ENCODE measurements at regions not wholly inside any gene's neighbourhood (a gene's known extent, or its start where the extent isn't known, plus 50 kb on each side); places are given as distances from the start of the nearest gene placed in this dataset.

DNA sequence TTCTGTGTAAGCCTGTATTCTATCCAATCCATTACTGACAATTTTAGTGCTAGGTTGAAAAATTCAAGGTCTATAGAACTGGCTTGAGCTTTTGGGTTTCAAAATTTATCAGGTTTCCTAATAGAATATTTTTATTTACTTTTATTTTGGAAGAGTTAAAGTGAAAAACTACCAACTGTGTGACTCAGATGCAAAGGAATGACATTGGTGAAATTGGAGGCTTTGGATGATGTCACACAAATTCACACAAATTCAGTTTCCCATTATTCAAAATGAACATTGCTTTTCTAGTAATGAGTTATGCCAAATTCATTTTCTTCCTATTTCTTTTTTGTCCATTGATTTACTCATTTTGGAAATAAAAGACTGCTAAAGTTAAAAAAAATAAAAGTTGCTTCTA lies 186.9 kb downstream of the ALX1 start:
- TF ChIP-seq NRF1 (conservative IDR thresholded peaks at IDR 0.05 in 1 of 2, IDR thresholded peaks at IDR 0.05 in 1 of 2), result no peak
- TF ChIP-seq, protein P1, sequence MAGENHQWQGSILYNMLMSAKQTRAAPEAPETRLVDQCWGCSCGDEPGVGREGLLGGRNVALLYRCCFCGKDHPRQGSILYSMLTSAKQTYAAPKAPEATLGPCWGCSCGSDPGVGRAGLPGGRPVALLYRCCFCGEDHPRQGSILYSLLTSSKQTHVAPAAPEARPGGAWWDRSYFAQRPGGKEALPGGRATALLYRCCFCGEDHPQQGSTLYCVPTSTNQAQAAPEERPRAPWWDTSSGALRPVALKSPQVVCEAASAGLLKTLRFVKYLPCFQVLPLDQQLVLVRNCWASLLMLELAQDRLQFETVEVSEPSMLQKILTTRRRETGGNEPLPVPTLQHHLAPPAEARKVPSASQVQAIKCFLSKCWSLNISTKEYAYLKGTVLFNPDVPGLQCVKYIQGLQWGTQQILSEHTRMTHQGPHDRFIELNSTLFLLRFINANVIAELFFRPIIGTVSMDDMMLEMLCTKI (IDR thresholded peaks at IDR 0.05; ENCODE audit: partially characterized antibody), result no peak
- TF ChIP-seq HDAC8 (tag; IDR thresholded peaks at IDR 0.05), result no peak
- TF ChIP-seq ETV1 (tag; conservative IDR thresholded peaks at IDR 0.05; ENCODE audit: low read depth), result no peak
- TF ChIP-seq MTA3 (IDR thresholded peaks at IDR 0.05; ENCODE audit: borderline replicate concordance), result no peak
- no peak for TF ChIP-seq RAD21 (CRISPR knock-in tag; conservative IDR thresholded peaks at IDR 0.05 in 1 of 2, IDR thresholded peaks at IDR 0.05 in 1 of 2)
- TF ChIP-seq, protein P2, sequence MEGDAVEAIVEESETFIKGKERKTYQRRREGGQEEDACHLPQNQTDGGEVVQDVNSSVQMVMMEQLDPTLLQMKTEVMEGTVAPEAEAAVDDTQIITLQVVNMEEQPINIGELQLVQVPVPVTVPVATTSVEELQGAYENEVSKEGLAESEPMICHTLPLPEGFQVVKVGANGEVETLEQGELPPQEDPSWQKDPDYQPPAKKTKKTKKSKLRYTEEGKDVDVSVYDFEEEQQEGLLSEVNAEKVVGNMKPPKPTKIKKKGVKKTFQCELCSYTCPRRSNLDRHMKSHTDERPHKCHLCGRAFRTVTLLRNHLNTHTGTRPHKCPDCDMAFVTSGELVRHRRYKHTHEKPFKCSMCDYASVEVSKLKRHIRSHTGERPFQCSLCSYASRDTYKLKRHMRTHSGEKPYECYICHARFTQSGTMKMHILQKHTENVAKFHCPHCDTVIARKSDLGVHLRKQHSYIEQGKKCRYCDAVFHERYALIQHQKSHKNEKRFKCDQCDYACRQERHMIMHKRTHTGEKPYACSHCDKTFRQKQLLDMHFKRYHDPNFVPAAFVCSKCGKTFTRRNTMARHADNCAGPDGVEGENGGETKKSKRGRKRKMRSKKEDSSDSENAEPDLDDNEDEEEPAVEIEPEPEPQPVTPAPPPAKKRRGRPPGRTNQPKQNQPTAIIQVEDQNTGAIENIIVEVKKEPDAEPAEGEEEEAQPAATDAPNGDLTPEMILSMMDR (IDR thresholded peaks at IDR 0.05 in 2 of 3, conservative IDR thresholded peaks at IDR 0.05 in 1 of 3; ENCODE audit: insufficient read depth in 2 of 3, low read depth in 1 of 3, low read length in 3 of 3), result no peak
- TF ChIP-seq, protein P3, sequence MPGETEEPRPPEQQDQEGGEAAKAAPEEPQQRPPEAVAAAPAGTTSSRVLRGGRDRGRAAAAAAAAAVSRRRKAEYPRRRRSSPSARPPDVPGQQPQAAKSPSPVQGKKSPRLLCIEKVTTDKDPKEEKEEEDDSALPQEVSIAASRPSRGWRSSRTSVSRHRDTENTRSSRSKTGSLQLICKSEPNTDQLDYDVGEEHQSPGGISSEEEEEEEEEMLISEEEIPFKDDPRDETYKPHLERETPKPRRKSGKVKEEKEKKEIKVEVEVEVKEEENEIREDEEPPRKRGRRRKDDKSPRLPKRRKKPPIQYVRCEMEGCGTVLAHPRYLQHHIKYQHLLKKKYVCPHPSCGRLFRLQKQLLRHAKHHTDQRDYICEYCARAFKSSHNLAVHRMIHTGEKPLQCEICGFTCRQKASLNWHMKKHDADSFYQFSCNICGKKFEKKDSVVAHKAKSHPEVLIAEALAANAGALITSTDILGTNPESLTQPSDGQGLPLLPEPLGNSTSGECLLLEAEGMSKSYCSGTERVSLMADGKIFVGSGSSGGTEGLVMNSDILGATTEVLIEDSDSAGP (CRISPR knock-in tag; IDR thresholded peaks at IDR 0.05), result no peak
- no peak for TF ChIP-seq DNMT1 (IDR thresholded peaks at IDR 0.05)
- TF ChIP-seq, protein P4, sequence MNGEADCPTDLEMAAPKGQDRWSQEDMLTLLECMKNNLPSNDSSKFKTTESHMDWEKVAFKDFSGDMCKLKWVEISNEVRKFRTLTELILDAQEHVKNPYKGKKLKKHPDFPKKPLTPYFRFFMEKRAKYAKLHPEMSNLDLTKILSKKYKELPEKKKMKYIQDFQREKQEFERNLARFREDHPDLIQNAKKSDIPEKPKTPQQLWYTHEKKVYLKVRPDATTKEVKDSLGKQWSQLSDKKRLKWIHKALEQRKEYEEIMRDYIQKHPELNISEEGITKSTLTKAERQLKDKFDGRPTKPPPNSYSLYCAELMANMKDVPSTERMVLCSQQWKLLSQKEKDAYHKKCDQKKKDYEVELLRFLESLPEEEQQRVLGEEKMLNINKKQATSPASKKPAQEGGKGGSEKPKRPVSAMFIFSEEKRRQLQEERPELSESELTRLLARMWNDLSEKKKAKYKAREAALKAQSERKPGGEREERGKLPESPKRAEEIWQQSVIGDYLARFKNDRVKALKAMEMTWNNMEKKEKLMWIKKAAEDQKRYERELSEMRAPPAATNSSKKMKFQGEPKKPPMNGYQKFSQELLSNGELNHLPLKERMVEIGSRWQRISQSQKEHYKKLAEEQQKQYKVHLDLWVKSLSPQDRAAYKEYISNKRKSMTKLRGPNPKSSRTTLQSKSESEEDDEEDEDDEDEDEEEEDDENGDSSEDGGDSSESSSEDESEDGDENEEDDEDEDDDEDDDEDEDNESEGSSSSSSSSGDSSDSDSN (IDR thresholded peaks at IDR 0.05; ENCODE audit: borderline replicate concordance in 1 of 2, low read depth in 2 of 2, low read length in 2 of 2), result no peak
- TF ChIP-seq EZH2 (IDR thresholded peaks at IDR 0.05; ENCODE audit: borderline replicate concordance, low read depth, low read length), result no peak
- TF ChIP-seq, protein P5, sequence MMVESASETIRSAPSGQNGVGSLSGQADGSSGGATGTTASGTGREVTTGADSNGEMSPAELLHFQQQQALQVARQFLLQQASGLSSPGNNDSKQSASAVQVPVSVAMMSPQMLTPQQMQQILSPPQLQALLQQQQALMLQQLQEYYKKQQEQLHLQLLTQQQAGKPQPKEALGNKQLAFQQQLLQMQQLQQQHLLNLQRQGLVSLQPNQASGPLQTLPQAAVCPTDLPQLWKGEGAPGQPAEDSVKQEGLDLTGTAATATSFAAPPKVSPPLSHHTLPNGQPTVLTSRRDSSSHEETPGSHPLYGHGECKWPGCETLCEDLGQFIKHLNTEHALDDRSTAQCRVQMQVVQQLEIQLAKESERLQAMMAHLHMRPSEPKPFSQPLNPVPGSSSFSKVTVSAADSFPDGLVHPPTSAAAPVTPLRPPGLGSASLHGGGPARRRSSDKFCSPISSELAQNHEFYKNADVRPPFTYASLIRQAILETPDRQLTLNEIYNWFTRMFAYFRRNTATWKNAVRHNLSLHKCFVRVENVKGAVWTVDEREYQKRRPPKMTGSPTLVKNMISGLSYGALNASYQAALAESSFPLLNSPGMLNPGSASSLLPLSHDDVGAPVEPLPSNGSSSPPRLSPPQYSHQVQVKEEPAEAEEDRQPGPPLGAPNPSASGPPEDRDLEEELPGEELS (CRISPR knock-in tag; IDR thresholded peaks at IDR 0.05; ENCODE audit: borderline replicate concordance), result no peak
- TF ChIP-seq GATAD2B (IDR thresholded peaks at IDR 0.05; ENCODE audit: borderline replicate concordance), result no peak
- TF ChIP-seq PHF20 (IDR thresholded peaks at IDR 0.05; ENCODE audit: partially characterized antibody), result no peak

All from K562 (cell line).